SK-N-MC (cell line): ENCODE measurements at regions not wholly inside any gene's neighbourhood (a gene's known extent, or its start where the extent isn't known, plus 50 kb on each side); places are given as distances from the start of the nearest gene placed in this dataset.

Experiments
- EZH2 ChIP-seq: fragments of 200-600 bp; sonication (generic); IDR thresholded peaks from one replicate; pipeline ENCODE4 v1.6.1; 2017; ENCODE audit warnings: antibody characterized with exemption
- POLR2AphosphoS5 ChIP-seq: IDR thresholded peaks from 2 replicates; pipeline ENCODE4 v1.6.1; 2012; ENCODE audit warnings: mild to moderate bottlenecking, low read depth, low read length, borderline replicate concordance

GRCh38 chr10:24054421-24054820 lies 154.5 kb upstream of the KIAA1217 start:
- TF ChIP-seq EZH2 (no peak), POLR2AphosphoS5 (no peak)
